ENCODE measurements at regions not wholly inside any gene's neighbourhood (a gene's known extent, or its start where the extent isn't known, plus 50 kb on each side); places are given as distances from the start of the nearest gene placed in this dataset.

- TF ChIP-seq CTCF (conservative IDR thresholded peaks at IDR 0.05; ENCODE audit: low read depth in 2 of 2) (no peak), POLR2AphosphoS5 (IDR thresholded peaks at IDR 0.05; ENCODE audit: low read depth) (no peak), ZNF331 (CRISPR knock-in tag; IDR thresholded peaks at IDR 0.05; ENCODE audit: low read depth) (no peak), REST (IDR thresholded peaks at IDR 0.05; ENCODE audit: unreplicated experiment) (no peak), EZH2 (IDR thresholded peaks at IDR 0.05; ENCODE audit: low read depth, unreplicated experiment) (no peak), EZH2phosphoT487 (IDR thresholded peaks at IDR 0.05; ENCODE audit: unreplicated experiment) (no peak)
Observed at GRCh38 chr5:117271656-117272055, 697.0 kb upstream of the SEMA6A start.

Measured in GM23338 (cell line).